Activated CD4-positive, alpha-beta memory T cell treated with anti-CD3 and anti-CD28 coated beads, Interleukin-2, amount 10 ng/mL, durations not matched to agents 7 days and 5 days (primary cell): ENCODE measurements at regions not wholly inside any gene's neighbourhood (a gene's known extent, or its start where the extent isn't known, plus 50 kb on each side); places are given as distances from the start of the nearest gene placed in this dataset.

Source experiments
- CTCF ChIA-PET: fragments of 350-600 bp; sonication (Branson Sonifier 250); formaldehyde crosslinking; loops from one replicate; lab custom pipeline; 2021; ENCODE audit warnings: antibody characterized with exemption, inconsistent platforms; lab: Charles Lee
- POLR2A ChIA-PET: fragments of 350-600 bp; sonication (Branson Sonifier 250); formaldehyde crosslinking; loops from one replicate; lab custom pipeline; 2021; ENCODE audit warnings: antibody characterized with exemption; lab: Charles Lee
- DNase-seq: peaks from one replicate; pipeline ENCODE4 v3.0.0-alpha.2; 2020
- H3K27ac Mint-ChIP-seq: one replicate; pipeline ENCODE4 v1.8.0; 2021; ENCODE audit warnings: mild to moderate bottlenecking, mixed read lengths
- H3K27me3 Mint-ChIP-seq: one replicate; pipeline ENCODE4 v1.8.0; 2021; ENCODE audit warnings: mixed read lengths
- H3K36me3 Mint-ChIP-seq: one replicate; pipeline ENCODE4 v1.8.0; 2021; ENCODE audit warnings: low read depth, mixed read lengths
- H3K4me1 Mint-ChIP-seq: one replicate; pipeline ENCODE4 v1.8.0; 2021; ENCODE audit warnings: mixed read lengths
- H3K4me3 Mint-ChIP-seq: one replicate; pipeline ENCODE4 v1.8.0; 2021; ENCODE audit warnings: mild to moderate bottlenecking, mixed read lengths
- H3K9me3 Mint-ChIP-seq: one replicate; pipeline ENCODE4 v1.8.0; 2021; ENCODE audit warnings: mixed read lengths

DNA sequence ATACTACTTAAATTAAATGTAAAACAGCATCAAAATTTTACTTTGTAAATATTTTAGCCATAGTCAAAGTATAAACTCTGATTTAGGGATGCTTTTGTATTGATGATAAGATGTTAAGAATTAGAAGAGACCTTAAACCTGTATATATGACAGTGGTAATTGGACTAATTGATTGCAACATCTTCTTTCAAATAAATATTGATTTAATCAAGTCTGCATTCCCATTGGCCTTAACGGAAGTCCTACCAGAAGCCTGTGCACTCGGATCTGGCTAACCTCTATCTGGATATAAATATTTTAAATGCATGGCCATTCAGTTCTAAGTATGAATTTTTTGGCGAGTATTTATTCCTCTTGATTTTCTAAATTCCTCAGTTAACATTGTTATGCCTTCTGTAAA lies 856.1 kb downstream of the USP25 start:
- Mint-ChIP-seq H3K4me1 (no peaks in the 10 kb centered on the region), H3K36me3 (no peaks in the 10 kb centered on the region), H3K9me3 (peaks cover 5% of the 10 kb centered on the region), H3K27ac (no peak overlapping the region), H3K4me3 (no peak overlapping the region), H3K27me3 (no peaks in the 10 kb centered on the region)
- CTCF ChIA-PET, result no interaction called here
- POLR2A ChIA-PET, result no interaction called here
- DNase-seq, result no peak

GRCh38 chr21:16587141-16587581 lies 857.4 kb downstream of the USP25 start:
- ChIA-PET CTCF (interaction anchor here (0.5 kb wide), 1 partner anchor 847 kb away, joined by 3 read pairs; no protein-coding TSS in a partner anchor), POLR2A (no interaction called here)

DNA sequence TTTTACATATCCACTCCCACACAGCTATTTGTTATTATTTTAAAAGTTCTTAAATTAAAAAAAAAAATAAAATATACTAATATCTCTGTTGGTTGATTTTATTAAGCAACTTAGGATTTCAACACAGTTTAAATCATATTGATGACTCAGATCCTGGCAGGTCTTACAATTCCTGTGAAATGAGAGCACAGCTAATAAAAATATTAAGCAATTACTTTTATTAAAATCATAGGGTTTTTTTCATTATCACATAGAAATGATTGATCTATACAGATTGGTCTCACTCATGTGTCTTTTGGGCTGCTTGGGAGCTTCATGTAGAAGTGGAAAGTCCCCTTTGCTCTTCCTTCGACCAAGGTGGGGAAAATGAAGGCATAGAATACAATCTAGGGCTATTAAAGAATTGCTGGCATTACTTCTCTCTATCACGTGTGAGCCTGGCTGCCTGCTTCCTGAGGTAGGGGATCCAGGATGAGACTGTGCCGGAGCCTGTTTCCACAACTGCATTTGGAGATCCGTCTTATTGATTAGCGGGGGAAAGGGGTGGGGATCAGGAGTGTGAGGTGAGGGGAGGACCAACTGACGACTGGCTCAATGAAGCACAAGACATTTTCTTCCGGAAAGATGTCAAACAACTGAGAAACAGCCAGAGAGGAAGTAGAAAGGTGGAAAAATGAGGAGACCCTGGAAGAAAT lies 858.0 kb downstream of the USP25 start:
- H3K36me3 Mint-ChIP-seq, result no peaks in the 10 kb centered on the region
- H3K4me1 Mint-ChIP-seq, result no peaks in the 10 kb centered on the region
- H3K27me3 Mint-ChIP-seq, result no peaks in the 10 kb centered on the region
- peaks cover 7% of the 10 kb centered on the region for H3K9me3 Mint-ChIP-seq
- ChIA-PET POLR2A (no interaction called here), CTCF (no interaction called here)
- no peak for DNase-seq
- H3K27ac Mint-ChIP-seq, result no peak overlapping the region
- no peak overlapping the region for H3K4me3 Mint-ChIP-seq

More at GRCh38 chr21:16587141-16587581, 857.4 kb downstream of the USP25 start:
- DNase-seq, result no peak
- H3K27me3 Mint-ChIP-seq, result no peaks in the 10 kb centered on the region
- no peak overlapping the region for H3K4me3 Mint-ChIP-seq
- H3K9me3 Mint-ChIP-seq, result peaks cover 5% of the 10 kb centered on the region
- H3K4me1 Mint-ChIP-seq, result no peaks in the 10 kb centered on the region
- no peak overlapping the region for H3K27ac Mint-ChIP-seq
- no peaks in the 10 kb centered on the region for H3K36me3 Mint-ChIP-seq

GRCh38 chr21:16588433-16588860 lies 858.7 kb downstream of the USP25 start:
- no peaks in the 10 kb centered on the region for H3K36me3 Mint-ChIP-seq
- no peak for DNase-seq
- no peak overlapping the region for H3K27ac Mint-ChIP-seq
- POLR2A ChIA-PET, result no interaction called here
- no peaks in the 10 kb centered on the region for H3K27me3 Mint-ChIP-seq
- CTCF ChIA-PET, result no interaction called here
- H3K4me1 Mint-ChIP-seq, result no peaks in the 10 kb centered on the region
- no peak overlapping the region for H3K4me3 Mint-ChIP-seq
- H3K9me3 Mint-ChIP-seq, result peaks cover 6% of the 10 kb centered on the region

DNA sequence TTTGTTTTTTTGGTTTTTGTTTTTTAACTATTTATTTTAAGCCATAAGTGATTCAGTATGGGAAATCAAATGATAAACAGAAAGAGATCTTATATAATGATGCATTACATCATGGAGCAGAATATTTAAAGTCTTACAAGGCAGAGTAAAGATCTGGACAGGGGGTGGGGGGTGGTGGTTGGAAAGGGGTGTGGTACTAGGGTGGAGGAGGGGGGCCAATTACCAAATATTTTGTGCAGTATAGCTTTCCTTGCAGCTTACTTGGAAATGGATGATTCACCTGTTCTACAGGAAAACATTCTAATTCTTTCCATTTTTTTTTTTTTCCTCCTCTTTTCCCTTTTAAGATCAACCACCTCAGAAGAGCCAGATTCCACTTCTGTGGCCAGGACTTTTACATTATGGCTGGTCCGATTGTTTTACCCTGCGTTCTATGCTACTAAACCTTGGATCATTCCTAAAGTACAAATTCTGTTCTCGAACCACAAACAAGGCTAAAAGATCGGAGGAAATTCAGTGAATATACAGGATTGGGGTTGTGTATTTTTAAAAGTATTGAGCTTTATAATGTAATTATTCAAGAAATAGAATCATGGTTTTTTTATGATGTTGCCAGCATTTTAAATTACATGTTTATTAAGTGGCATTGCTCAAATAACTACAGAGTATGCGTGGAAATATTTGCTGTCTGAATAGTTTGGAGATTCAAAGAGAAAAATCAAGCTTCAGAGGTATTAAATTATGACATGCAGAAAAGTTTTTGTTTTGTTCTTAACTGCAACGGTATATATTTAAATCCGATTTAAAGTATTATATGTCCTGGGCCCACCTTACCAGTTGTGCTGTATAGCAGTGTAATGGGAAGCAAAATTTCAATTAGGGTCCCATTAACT lies 859.5 kb downstream of the USP25 start:
- POLR2A ChIA-PET, result no interaction called here
- Mint-ChIP-seq H3K9me3 (peaks cover 2% of the 10 kb centered on the region), H3K27ac (no peak overlapping the region), H3K4me1 (no peaks in the 10 kb centered on the region), H3K4me3 (no peak overlapping the region), H3K27me3 (no peaks in the 10 kb centered on the region), H3K36me3 (no peaks in the 10 kb centered on the region)
- no peak for DNase-seq
- CTCF ChIA-PET, result no interaction called here

DNA sequence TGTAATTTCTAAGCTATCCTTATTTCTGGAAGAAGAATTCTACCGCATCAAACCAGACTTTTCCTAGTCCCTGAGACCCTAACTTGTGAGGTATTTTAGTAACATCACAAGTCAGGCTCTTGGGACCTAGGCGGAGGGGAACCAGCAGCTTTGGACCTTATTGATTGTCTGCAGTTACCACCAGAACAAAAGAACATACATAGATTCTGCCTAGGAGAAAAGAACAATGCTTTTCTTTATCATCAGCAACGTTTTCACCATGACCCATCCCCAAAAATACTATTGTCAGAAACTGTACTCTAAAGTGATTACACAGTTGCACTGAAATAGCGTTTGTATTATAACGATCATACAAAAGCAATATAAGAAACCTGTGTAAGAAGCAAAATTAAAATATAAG lies 860.4 kb downstream of the USP25 start:
- ChIA-PET POLR2A (no interaction called here), CTCF (no interaction called here)
- Mint-ChIP-seq H3K4me3 (no peak overlapping the region), H3K27ac (no peak overlapping the region), H3K36me3 (no peaks in the 10 kb centered on the region), H3K9me3 (peaks cover 2% of the 10 kb centered on the region), H3K4me1 (no peaks in the 10 kb centered on the region), H3K27me3 (no peaks in the 10 kb centered on the region)
- DNase-seq, result no peak

- Mint-ChIP-seq H3K9me3 (peaks cover 2% of the 10 kb centered on the region), H3K4me1 (no peaks in the 10 kb centered on the region), H3K27me3 (no peaks in the 10 kb centered on the region), H3K36me3 (no peaks in the 10 kb centered on the region), H3K27ac (no peak overlapping the region), H3K4me3 (no peak overlapping the region)
- ChIA-PET POLR2A (no interaction called here), CTCF (no interaction called here)
- DNase-seq, result no peak
These were observed 861.0 kb downstream of the USP25 start for GRCh38 chr21:16590641-16591292.

DNA sequence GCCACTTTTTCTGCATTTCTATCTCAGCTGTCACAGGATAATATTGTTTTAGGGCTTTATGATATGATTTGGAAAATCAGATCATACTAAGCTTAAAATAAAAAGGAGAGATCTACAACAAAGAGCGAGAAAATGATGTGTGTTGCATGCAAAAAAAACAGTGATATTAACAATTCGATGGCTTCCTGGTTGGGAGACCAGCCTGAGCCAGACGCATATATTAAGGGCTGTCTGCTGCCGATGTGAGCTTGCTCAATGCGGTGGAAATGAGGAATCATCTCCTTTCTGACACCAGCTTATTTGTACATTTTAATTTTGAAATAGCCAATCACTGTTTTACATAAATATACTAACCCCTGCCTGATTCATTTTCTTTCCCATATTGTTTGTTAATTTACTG lies 862.6 kb downstream of the USP25 start:
- ChIA-PET POLR2A (no interaction called here), CTCF (no interaction called here)
- H3K27ac Mint-ChIP-seq, result no peak overlapping the region
- no peak overlapping the region for H3K4me3 Mint-ChIP-seq
- no peaks in the 10 kb centered on the region for H3K36me3 Mint-ChIP-seq
- H3K27me3 Mint-ChIP-seq, result no peaks in the 10 kb centered on the region
- DNase-seq, result no peak
- H3K9me3 Mint-ChIP-seq, result peaks cover 2% of the 10 kb centered on the region
- H3K4me1 Mint-ChIP-seq, result no peaks in the 10 kb centered on the region

- H3K9me3 Mint-ChIP-seq, result peaks cover 5% of the 10 kb centered on the region
- H3K36me3 Mint-ChIP-seq, result no peaks in the 10 kb centered on the region
- no peaks in the 10 kb centered on the region for H3K4me1 Mint-ChIP-seq
- POLR2A ChIA-PET, result no interaction called here
- H3K27me3 Mint-ChIP-seq, result no peaks in the 10 kb centered on the region
- no peak overlapping the region for H3K4me3 Mint-ChIP-seq
- no peak for DNase-seq
- no peak overlapping the region for H3K27ac Mint-ChIP-seq
- CTCF ChIA-PET, result no interaction called here
These were observed 864.4 kb downstream of the USP25 start for GRCh38 chr21:16594191-16594590.

- peaks cover 5% of the 10 kb centered on the region for H3K9me3 Mint-ChIP-seq
- H3K4me1 Mint-ChIP-seq, result no peaks in the 10 kb centered on the region
- ChIA-PET POLR2A (no interaction called here), CTCF (no interaction called here)
- no peak overlapping the region for H3K27ac Mint-ChIP-seq
- DNase-seq, result no peak
- H3K4me3 Mint-ChIP-seq, result no peak overlapping the region
- H3K36me3 Mint-ChIP-seq, result no peaks in the 10 kb centered on the region
- no peaks in the 10 kb centered on the region for H3K27me3 Mint-ChIP-seq
These were observed 866.6 kb downstream of the USP25 start for GRCh38 chr21:16596369-16596768.

DNA sequence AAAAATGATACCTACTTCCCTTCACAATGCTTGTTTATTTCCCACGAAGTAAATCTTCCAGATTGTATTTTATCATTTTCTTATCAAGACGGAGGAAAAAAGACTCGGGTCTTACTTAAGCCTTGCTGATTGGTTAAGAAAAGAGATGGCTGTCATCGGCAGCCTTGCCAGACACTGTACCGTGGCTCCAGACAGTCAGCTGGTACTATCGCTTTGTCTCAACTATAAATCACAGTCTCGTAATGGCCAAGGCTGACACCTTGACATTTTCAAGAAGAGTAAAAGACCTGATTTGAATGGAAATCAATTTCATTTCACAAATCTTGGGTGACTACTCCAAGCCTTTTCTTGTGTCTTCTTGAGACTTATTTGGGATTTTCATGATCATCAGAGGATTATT lies 868.0 kb downstream of the USP25 start:
- ChIA-PET CTCF (no interaction called here), POLR2A (no interaction called here)
- Mint-ChIP-seq H3K27ac (no peak overlapping the region), H3K4me3 (no peak overlapping the region), H3K9me3 (peaks cover 6% of the 10 kb centered on the region), H3K4me1 (no peaks in the 10 kb centered on the region), H3K36me3 (no peaks in the 10 kb centered on the region), H3K27me3 (no peaks in the 10 kb centered on the region)
- no peak for DNase-seq

GRCh38 chr21:16605597-16605996 lies 875.8 kb downstream of the USP25 start:
- Mint-ChIP-seq H3K4me1 (no peaks in the 10 kb centered on the region), H3K36me3 (no peaks in the 10 kb centered on the region), H3K27me3 (no peaks in the 10 kb centered on the region), H3K27ac (no peak overlapping the region), H3K4me3 (no peak overlapping the region), H3K9me3 (peaks cover 15% of the 10 kb centered on the region)
- no peak for DNase-seq
- ChIA-PET CTCF (no interaction called here), POLR2A (no interaction called here)

GRCh38 chr21:16606271-16606670 lies 876.5 kb downstream of the USP25 start:
- H3K4me3 Mint-ChIP-seq, result no peak overlapping the region
- H3K36me3 Mint-ChIP-seq, result no peaks in the 10 kb centered on the region
- H3K27ac Mint-ChIP-seq, result no peak overlapping the region
- H3K4me1 Mint-ChIP-seq, result no peaks in the 10 kb centered on the region
- ChIA-PET POLR2A (no interaction called here), CTCF (no interaction called here)
- no peaks in the 10 kb centered on the region for H3K27me3 Mint-ChIP-seq
- H3K9me3 Mint-ChIP-seq, result peaks cover 17% of the 10 kb centered on the region
- no peak for DNase-seq
